Type B pancreatic cell (in vitro differentiated cells): ENCODE measurements at regions not wholly inside any gene's neighbourhood (a gene's known extent, or its start where the extent isn't known, plus 50 kb on each side); places are given as distances from the start of the nearest gene placed in this dataset.

Source experiments
- DNase-seq: peaks from one replicate; pipeline ENCODE4 v3.0.0; 2021; ENCODE audit warnings: mixed read lengths; ENCODE audit not compliant: unreplicated experiment; ENCODE audit errors: extremely low spot score
- H3K27ac Mint-ChIP-seq: 2 replicates; pipeline ENCODE4 v1.8.0; 2021; ENCODE audit warnings: mild to moderate bottlenecking, mixed read lengths
- H3K27me3 Mint-ChIP-seq: 2 replicates; pipeline ENCODE4 v1.8.0; 2021; ENCODE audit warnings: mixed read lengths
- H3K36me3 Mint-ChIP-seq: 2 replicates; pipeline ENCODE4 v1.8.0; 2021; ENCODE audit warnings: mixed read lengths
- H3K4me1 Mint-ChIP-seq: one replicate; pipeline ENCODE4 v1.8.0; 2021; ENCODE audit warnings: mixed read lengths; ENCODE audit not compliant: unreplicated experiment
- H3K4me3 Mint-ChIP-seq: 2 replicates; pipeline ENCODE4 v1.8.0; 2021; ENCODE audit warnings: mild to moderate bottlenecking, mixed read lengths
- H3K9me3 Mint-ChIP-seq: 2 replicates; pipeline ENCODE4 v1.8.0; 2021; ENCODE audit warnings: mixed read lengths
- TF ChIP-seq, protein P1 (sequence below): fragments of 200-600 bp; sonication (generic); conservative IDR thresholded peaks from 2 replicates; pipeline ENCODE4 v1.5.0; 2021; ENCODE audit warnings: antibody characterized with exemption, mild to moderate bottlenecking

GRCh38 chr5:89044674-89045200 is 161.8 kb upstream of the MEF2C start:
- peaks cover 23% of the 10 kb centered on the region for H3K4me1 Mint-ChIP-seq
- no peaks in the 10 kb centered on the region for H3K9me3 Mint-ChIP-seq
- H3K4me3 Mint-ChIP-seq: no peak overlapping the region
- DNase-seq: no peak
- TF ChIP-seq, protein P1, sequence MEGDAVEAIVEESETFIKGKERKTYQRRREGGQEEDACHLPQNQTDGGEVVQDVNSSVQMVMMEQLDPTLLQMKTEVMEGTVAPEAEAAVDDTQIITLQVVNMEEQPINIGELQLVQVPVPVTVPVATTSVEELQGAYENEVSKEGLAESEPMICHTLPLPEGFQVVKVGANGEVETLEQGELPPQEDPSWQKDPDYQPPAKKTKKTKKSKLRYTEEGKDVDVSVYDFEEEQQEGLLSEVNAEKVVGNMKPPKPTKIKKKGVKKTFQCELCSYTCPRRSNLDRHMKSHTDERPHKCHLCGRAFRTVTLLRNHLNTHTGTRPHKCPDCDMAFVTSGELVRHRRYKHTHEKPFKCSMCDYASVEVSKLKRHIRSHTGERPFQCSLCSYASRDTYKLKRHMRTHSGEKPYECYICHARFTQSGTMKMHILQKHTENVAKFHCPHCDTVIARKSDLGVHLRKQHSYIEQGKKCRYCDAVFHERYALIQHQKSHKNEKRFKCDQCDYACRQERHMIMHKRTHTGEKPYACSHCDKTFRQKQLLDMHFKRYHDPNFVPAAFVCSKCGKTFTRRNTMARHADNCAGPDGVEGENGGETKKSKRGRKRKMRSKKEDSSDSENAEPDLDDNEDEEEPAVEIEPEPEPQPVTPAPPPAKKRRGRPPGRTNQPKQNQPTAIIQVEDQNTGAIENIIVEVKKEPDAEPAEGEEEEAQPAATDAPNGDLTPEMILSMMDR: no peak
- no peak overlapping the region for H3K27ac Mint-ChIP-seq
- H3K36me3 Mint-ChIP-seq: no peaks in the 10 kb centered on the region
- peaks cover 16% of the 10 kb centered on the region for H3K27me3 Mint-ChIP-seq

GRCh38 chr5:89043676-89044075 is 160.7 kb upstream of the MEF2C start:
- Mint-ChIP-seq H3K36me3 (no peaks in the 10 kb centered on the region), H3K9me3 (peaks cover 3% of the 10 kb centered on the region), H3K4me1 (peaks cover 24% of the 10 kb centered on the region), H3K4me3 (no peak overlapping the region), H3K27me3 (peaks cover 18% of the 10 kb centered on the region), H3K27ac (no peak overlapping the region)
- TF ChIP-seq, protein P1: no peak
- no peak for DNase-seq

DNA sequence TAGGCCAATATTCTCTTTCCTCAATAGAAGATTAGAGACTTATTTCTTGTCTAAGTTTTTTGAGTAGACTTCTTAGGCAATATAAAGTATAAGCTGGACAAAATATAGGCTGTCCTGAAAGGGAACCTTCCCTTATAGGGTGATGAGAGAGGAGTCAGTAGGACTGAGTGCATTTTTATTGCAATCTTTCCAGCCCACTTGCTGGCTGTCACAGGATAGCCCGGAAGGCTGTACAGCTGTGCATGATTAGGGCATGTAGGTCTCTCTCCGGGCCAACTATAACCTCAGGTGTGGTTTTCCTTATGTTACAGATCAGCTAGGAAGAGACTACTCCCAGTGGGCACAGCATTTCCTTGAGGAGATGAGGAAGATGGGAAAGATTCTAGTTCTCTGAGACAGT is 159.8 kb upstream of the MEF2C start:
- peaks cover 5% of the 10 kb centered on the region for H3K9me3 Mint-ChIP-seq
- no peak overlapping the region for H3K27ac Mint-ChIP-seq
- H3K4me1 Mint-ChIP-seq: peaks cover 27% of the 10 kb centered on the region
- H3K27me3 Mint-ChIP-seq: peaks cover 24% of the 10 kb centered on the region
- TF ChIP-seq, protein P1: no peak
- no peaks in the 10 kb centered on the region for H3K36me3 Mint-ChIP-seq
- DNase-seq: no peak
- H3K4me3 Mint-ChIP-seq: no peak overlapping the region

- no peaks in the 10 kb centered on the region for H3K36me3 Mint-ChIP-seq
- TF ChIP-seq, protein P1: no peak
- no peak overlapping the region for H3K4me3 Mint-ChIP-seq
- H3K27ac Mint-ChIP-seq: no peak overlapping the region
- H3K9me3 Mint-ChIP-seq: peaks cover 5% of the 10 kb centered on the region
- H3K27me3 Mint-ChIP-seq: peaks cover 24% of the 10 kb centered on the region
- DNase-seq: no peak
- peaks cover 30% of the 10 kb centered on the region for H3K4me1 Mint-ChIP-seq
Measured at GRCh38 chr5:89041976-89042375, 159.0 kb upstream of the MEF2C start.

GRCh38 chr5:89041249-89041779 is 158.3 kb upstream of the MEF2C start:
- peaks cover 5% of the 10 kb centered on the region for H3K9me3 Mint-ChIP-seq
- no peak overlapping the region for H3K27ac Mint-ChIP-seq
- peaks cover 24% of the 10 kb centered on the region for H3K27me3 Mint-ChIP-seq
- TF ChIP-seq, protein P1: no peak
- no peak for DNase-seq
- no peaks in the 10 kb centered on the region for H3K36me3 Mint-ChIP-seq
- H3K4me3 Mint-ChIP-seq: no peak overlapping the region
- peaks cover 32% of the 10 kb centered on the region for H3K4me1 Mint-ChIP-seq
